ENCODE measurements at regions not wholly inside any gene's neighbourhood (a gene's known extent, or its start where the extent isn't known, plus 50 kb on each side); places are given as distances from the start of the nearest gene placed in this dataset.

- Histone ChIP-seq H3K4me3 (ENCODE audit: low read depth, low read length) (no peak overlapping the region), H3K27me3 (ENCODE audit: control insufficient read depth, insufficient read depth, low read length) (no peaks in the 10 kb centered on the region), H3K27ac (ENCODE audit: low read depth, low read length) (no peak overlapping the region), H3K9me3 (ENCODE audit: control insufficient read depth, insufficient read depth, low read length) (no peaks in the 10 kb centered on the region)
- CTCF ChIA-PET: no interaction called here
- no peak for TF ChIP-seq CTCF (IDR thresholded peaks at IDR 0.05; ENCODE audit: low read depth, low read length)
- POLR2A ChIA-PET: no interaction called here
- no peak for DNase-seq (ENCODE audit: low read depth, low spot score)
Observed at GRCh38 chr18:60812921-60813320, 440.3 kb upstream of the MC4R start.

DNA sequence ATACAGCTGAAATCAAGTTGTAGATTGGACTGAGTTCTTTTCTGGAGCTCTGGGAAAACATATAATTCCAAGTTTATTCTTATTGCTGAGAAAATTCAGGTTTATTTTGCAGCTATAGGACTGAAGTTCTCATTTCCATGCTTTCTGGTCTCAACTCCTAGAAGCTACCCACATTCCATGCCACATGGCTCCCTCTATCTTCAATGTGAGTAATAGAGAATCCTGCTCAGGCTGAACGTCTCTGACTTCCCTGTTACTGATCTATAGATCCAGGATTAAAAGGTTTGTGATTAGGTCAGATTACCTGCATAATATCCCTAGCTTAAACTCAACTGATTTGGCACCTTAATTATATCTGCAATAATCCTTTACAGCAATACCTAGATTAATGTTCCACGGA is 453.8 kb upstream of the MC4R start:
- no peak for DNase-seq (ENCODE audit: low read depth, low spot score)
- Histone ChIP-seq H3K4me3 (ENCODE audit: low read depth, low read length) (no peak overlapping the region), H3K27ac (ENCODE audit: low read depth, low read length) (no peak overlapping the region), H3K27me3 (ENCODE audit: control insufficient read depth, insufficient read depth, low read length) (no peaks in the 10 kb centered on the region), H3K9me3 (ENCODE audit: control insufficient read depth, insufficient read depth, low read length) (peaks cover 4% of the 10 kb centered on the region; the same call in 1 of the 2 replicates)
- ChIA-PET CTCF (interaction anchor here (0.6 kb wide), 1 partner anchor 1026 kb away, joined by 3 read pairs; no protein-coding TSS in a partner anchor), POLR2A (interaction anchor here (0.6 kb wide), 1 partner anchor 846 kb away, joined by 5 read pairs; no protein-coding TSS in a partner anchor)
- no peak for TF ChIP-seq CTCF (IDR thresholded peaks at IDR 0.05; ENCODE audit: low read depth, low read length)

- no peak for DNase-seq (ENCODE audit: low read depth, low spot score)
- Histone ChIP-seq H3K27me3 (ENCODE audit: control insufficient read depth, insufficient read depth, low read length) (no peaks in the 10 kb centered on the region), H3K27ac (ENCODE audit: low read depth, low read length) (no peak overlapping the region), H3K4me3 (ENCODE audit: low read depth, low read length) (no peak overlapping the region), H3K9me3 (ENCODE audit: control insufficient read depth, insufficient read depth, low read length) (peaks cover 4% of the 10 kb centered on the region; the same call in 1 of the 2 replicates)
- POLR2A ChIA-PET: no interaction called here
- CTCF ChIA-PET: no interaction called here
- no peak for TF ChIP-seq CTCF (IDR thresholded peaks at IDR 0.05; ENCODE audit: low read depth, low read length)
Observed at GRCh38 chr18:60831971-60832370, 459.4 kb upstream of the MC4R start.

- Histone ChIP-seq H3K27ac (ENCODE audit: low read depth, low read length) (no peak overlapping the region), H3K27me3 (ENCODE audit: control insufficient read depth, insufficient read depth, low read length) (no peaks in the 10 kb centered on the region), H3K4me3 (ENCODE audit: low read depth, low read length) (no peak overlapping the region), H3K9me3 (ENCODE audit: control insufficient read depth, insufficient read depth, low read length) (no peaks in the 10 kb centered on the region)
- no peak for TF ChIP-seq CTCF (IDR thresholded peaks at IDR 0.05; ENCODE audit: low read depth, low read length)
- no peak for DNase-seq (ENCODE audit: low read depth, low spot score)
- ChIA-PET POLR2A (no interaction called here), CTCF (no interaction called here)
Observed at GRCh38 chr18:60838677-60839076, 466.1 kb upstream of the MC4R start.

- Histone ChIP-seq H3K27ac (ENCODE audit: low read depth, low read length) (no peak overlapping the region), H3K4me3 (ENCODE audit: low read depth, low read length) (no peak overlapping the region), H3K27me3 (ENCODE audit: control insufficient read depth, insufficient read depth, low read length) (no peaks in the 10 kb centered on the region), H3K9me3 (ENCODE audit: control insufficient read depth, insufficient read depth, low read length) (no peaks in the 10 kb centered on the region; the same call in 1 of the 2 replicates)
- CTCF ChIA-PET: no interaction called here
- TF ChIP-seq CTCF (IDR thresholded peaks at IDR 0.05; ENCODE audit: low read depth, low read length): no peak
- no peak for DNase-seq (ENCODE audit: low read depth, low spot score)
- POLR2A ChIA-PET: no interaction called here
Observed at GRCh38 chr18:60846396-60846795, 473.8 kb upstream of the MC4R start.

All from AG04450 (cell line).